Heart left ventricle (tissue), 16 donors: ENCODE measurements at regions not wholly inside any gene's neighbourhood (a gene's known extent, or its start where the extent isn't known, plus 50 kb on each side); places are given as distances from the start of the nearest gene placed in this dataset.

ENCODE experiments used
- ATAC-seq, 4 donors: fragments of 200-7000 bp; cut with Tn5 transposase; one replicate each; pipeline ENCODE4 v1.9.1; 2020 to 2022; ENCODE audit warnings: moderate library complexity in 4 of 4, mild to moderate bottlenecking in 3 of 4, moderate number of reproducible peaks in 1 of 4
- DNase-seq, 5 donors: peaks; one replicate each; pipeline ENCODE4 v3.0.0-alpha.2; 2020
- H3K27ac ChIP-seq, 12 donors: fragments of 200-600 bp; sonication (generic) in 4 of 12; one replicate each; pipeline versions ENCODE4 v1.5.0 to v1.8.0; 2016 to 2022; ENCODE audit warnings: mild to moderate bottlenecking in 2 of 12
- H3K27me3 ChIP-seq, 9 donors: fragments of 200-600 bp; sonication (generic) in 2 of 9; one replicate each; pipeline versions ENCODE4 v1.5.1 to v1.8.0; 2016 to 2022; ENCODE audit warnings: mild to moderate bottlenecking in 3 of 9
- H3K36me3 ChIP-seq, 9 donors: fragments of 200-600 bp; sonication (generic) in 2 of 9; one replicate each; pipeline versions ENCODE4 v1.5.0 to v1.8.0; 2018 to 2022; ENCODE audit warnings: mild to moderate bottlenecking in 2 of 9
- H3K4me1 ChIP-seq, 12 donors: fragments of 200-600 bp; sonication (generic) in 4 of 12; one replicate each; pipeline versions ENCODE4 v1.5.0 to v1.8.0; 2016 to 2022; ENCODE audit warnings: mild to moderate bottlenecking in 3 of 12
- H3K4me3 ChIP-seq, 12 donors: fragments of 200-600 bp; sonication (generic) in 4 of 12; one replicate each; pipeline versions ENCODE4 v1.5.0 to v1.8.0; 2017 to 2022; ENCODE audit warnings: mild to moderate bottlenecking in 9 of 12, moderate library complexity in 4 of 12
- H3K9me3 ChIP-seq, 12 donors: fragments of 200-600 bp; sonication (generic) in 4 of 12; one replicate each; pipeline versions ENCODE4 v1.5.0 to v1.8.0; 2016 to 2022; ENCODE audit warnings: mild to moderate bottlenecking in 1 of 12
- CTCF ChIP-seq, 12 donors: fragments of 200-600 bp; sonication (generic) in 4 of 12; IDR thresholded peaks; one replicate each; pipeline versions ENCODE4 v1.5.0 to v1.8.0; 2018 to 2022; ENCODE audit warnings: antibody characterized with exemption in 12 of 12, mild to moderate bottlenecking in 5 of 12
- POLR2A ChIP-seq, 2 donors: fragments of 450-650 bp; IDR thresholded peaks; one replicate each; pipeline ENCODE4 v1.6.1; 2017; ENCODE audit warnings: antibody characterized with exemption in 2 of 2, mild to moderate bottlenecking in 2 of 2, moderate library complexity in 2 of 2
- WGBS, 4 donors: extraction: QIAGEN DNeasy Blood & Tissue Kit in 2 of 4; methylation state at CpG; one replicate each; pipeline versions ENCODE4 v1.1.5 to v1.1.7; 2013 to 2018; 5-methylcytosine and 5-hydroxymethylcytosine counted together
- intact Hi-C, 10 donors: fragments of 100-400 bp; cut with DNase I; formaldehyde crosslinking; loops; one replicate each; pipeline versions ENCODE4 v1.11.1 to v1.14.2; 2022
- donor health status: ischemic (EF 13 %, LVEDD 7.1; RV severe dilation, severe dysfunction).
- donor health status: healthy with polysubstance abuse.
- donor health status: DM: no; HTN: yes; CAD: no.
- donor health status: DM: no; HTN: no; CAD: no.
- donor health status: ischemic (EF 25% LVEDD 6.9; RV normal size, moderate dysfunction).
- donor health status: ischemic (EF 25% LVEDD 5.7; RV mildly dilated, moderate dysfunction).
- donor health status: healthy.
- donor health status: DM: yes; HTN: yes; CAD: no.
- donor health status: ischemic (EF 35%, LVEDD 5.7; RV mildly dilated, moderate dysfunction).
- donor health status: nonischemic (EF 11% LVEDD 7.7; RV severe dilation, severe dysfunction).
- donor health status: DM: yes; HTN: yes; CAD: no.
- donor health status: PGD.
- donor health status: ischemic (EF 29% LVEDD 5.4; RV normal size, mild dysfunction).
- donor health status: nonischemic (EF 23%, LVEDD 6.1; RV moderate dilation, normal function).

- peaks cover 0 to 41% (median 4%) of the 10 kb centered on the region in 9 donors for H3K27me3 ChIP-seq
- no peaks in the 10 kb centered on the region for H3K36me3 ChIP-seq
- 69 to 76% (median 75%) methylated on average over 10 of the region's 10 CpGs for WGBS, 4 donors
- no peaks in the 10 kb centered on the region for H3K4me1 ChIP-seq
- no peak overlapping the region for H3K4me3 ChIP-seq
- ATAC-seq (no peak), DNase-seq (no peak)
- TF ChIP-seq POLR2A (IDR thresholded peaks at IDR 0.05) (no peak), CTCF (IDR thresholded peaks at IDR 0.05) (no peak)
- intact Hi-C loops, result loop anchor here in 1 of 10 donors (10.0 kb wide), 1 partner anchor 59 kb away; no protein-coding TSS in a partner anchor
- H3K27ac ChIP-seq, result no peak overlapping the region
- H3K9me3 ChIP-seq, result no peaks in the 10 kb centered on the region
Observed at GRCh38 chr20:51195419-51195901, 172.6 kb upstream of the KCNG1 start.

GRCh38 chr20:51193066-51193772 lies 170.3 kb upstream of the KCNG1 start:
- DNase-seq (no peak), ATAC-seq (no peak)
- H3K36me3 ChIP-seq, result no peaks in the 10 kb centered on the region
- no peaks in the 10 kb centered on the region for H3K9me3 ChIP-seq
- H3K27ac ChIP-seq, result no peak overlapping the region
- no peak overlapping the region for H3K4me3 ChIP-seq
- peaks cover 0 to 43% (median 4%) of the 10 kb centered on the region in 9 donors for H3K27me3 ChIP-seq
- H3K4me1 ChIP-seq, result no peaks in the 10 kb centered on the region
- intact Hi-C loops, result loop anchor here in 1 of 10 donors (10.0 kb wide), 1 partner anchor 62 kb away; no protein-coding TSS in a partner anchor
- TF ChIP-seq CTCF (IDR thresholded peaks at IDR 0.05) (no peak), POLR2A (IDR thresholded peaks at IDR 0.05) (no peak)
- WGBS, 4 donors, result 72 to 78% (median 75%) methylated on average over 16 of the region's 16 CpGs

GRCh38 chr20:51190783-51191180 lies 167.9 kb upstream of the KCNG1 start:
- ATAC-seq (no peak), DNase-seq (no peak)
- WGBS, 4 donors, result 49 to 58% (median 51%) methylated on average over 12 of the region's 12 CpGs
- Histone ChIP-seq H3K4me1 (no peaks in the 10 kb centered on the region), H3K4me3 (no peak overlapping the region), H3K27me3 (peaks cover 0 to 30% (median 5%) of the 10 kb centered on the region in 9 donors), H3K27ac (no peak overlapping the region), H3K9me3 (no peaks in the 10 kb centered on the region), H3K36me3 (no peaks in the 10 kb centered on the region)
- TF ChIP-seq POLR2A (IDR thresholded peaks at IDR 0.05) (no peak), CTCF (IDR thresholded peaks at IDR 0.05) (no peak)
- intact Hi-C loops, result loop anchor here in 1 of 10 donors (10.0 kb wide), 1 partner anchor 64 kb away; no protein-coding TSS in a partner anchor
